ENCODE measurements at regions not wholly inside any gene's neighbourhood (a gene's known extent, or its start where the extent isn't known, plus 50 kb on each side); places are given as distances from the start of the nearest gene placed in this dataset.

GRCh38 chr5:14960120-14960462 lies 88.5 kb upstream of the ANKH start:
- no peaks in the 10 kb centered on the region for H3K36me3 ChIP-seq (ENCODE audit: control insufficient read depth in 1 of 2, insufficient read depth in 2 of 2, low read length in 1 of 2)
- DNase-seq = peak in 1 of 2 donors; percentile 72
- no peak overlapping the region for H3K27ac ChIP-seq (ENCODE audit: low read depth in 1 of 2, low read length in 2 of 2)
- 97% methylated on average over 15 to 17 of the region's 17 CpGs for WGBS, 2 donors
- H3K4me1 ChIP-seq (ENCODE audit: control insufficient read depth in 1 of 2, insufficient read depth in 2 of 2, low read length in 2 of 2) = no peaks in the 10 kb centered on the region
- ATAC-seq (ENCODE audit: low FRiP score) = no peak
- no peaks in the 10 kb centered on the region for H3K27me3 ChIP-seq (ENCODE audit: control insufficient read depth in 1 of 2, insufficient read depth in 2 of 2, low read length in 1 of 2)
- H3K4me3 ChIP-seq (ENCODE audit: low read length in 2 of 2) = no peak overlapping the region
- no peaks in the 10 kb centered on the region for H3K9me3 ChIP-seq (ENCODE audit: control insufficient read depth, low read length)
- intact Hi-C loops (cut with DNase I) = no loop called here

- Histone ChIP-seq H3K27me3 (ENCODE audit: control insufficient read depth in 1 of 2, insufficient read depth in 2 of 2, low read length in 1 of 2) (no peaks in the 10 kb centered on the region), H3K4me1 (ENCODE audit: control insufficient read depth in 1 of 2, insufficient read depth in 2 of 2, low read length in 2 of 2) (no peaks in the 10 kb centered on the region), H3K36me3 (ENCODE audit: control insufficient read depth in 1 of 2, insufficient read depth in 2 of 2, low read length in 1 of 2) (no peaks in the 10 kb centered on the region), H3K27ac (ENCODE audit: low read depth in 1 of 2, low read length in 2 of 2) (no peak overlapping the region), H3K4me3 (ENCODE audit: low read length in 2 of 2) (no peak overlapping the region), H3K9me3 (ENCODE audit: control insufficient read depth, low read length) (peaks cover 1% of the 10 kb centered on the region)
- ATAC-seq (ENCODE audit: low FRiP score) (no peak), DNase-seq (no peak)
- intact Hi-C loops (cut with DNase I) = no loop called here
- 85% methylated on average over 12 of the region's 12 CpGs for WGBS, 2 donors
Measured at GRCh38 chr5:14959399-14960119, 88.0 kb upstream of the ANKH start.

GRCh38 chr5:14958188-14958587 lies 86.6 kb upstream of the ANKH start:
- 83 to 86% methylated on average over 2 of the region's 2 CpGs for WGBS, 2 donors
- DNase-seq (no peak), ATAC-seq (ENCODE audit: low FRiP score) (no peak)
- no peaks in the 10 kb centered on the region for H3K36me3 ChIP-seq (ENCODE audit: control insufficient read depth in 1 of 2, insufficient read depth in 2 of 2, low read length in 1 of 2)
- H3K27ac ChIP-seq (ENCODE audit: low read depth in 1 of 2, low read length in 2 of 2) = no peak overlapping the region
- intact Hi-C loops (cut with DNase I) = no loop called here
- no peaks in the 10 kb centered on the region for H3K4me1 ChIP-seq (ENCODE audit: control insufficient read depth in 1 of 2, insufficient read depth in 2 of 2, low read length in 2 of 2)
- no peak overlapping the region for H3K4me3 ChIP-seq (ENCODE audit: low read length in 2 of 2)
- H3K9me3 ChIP-seq (ENCODE audit: control insufficient read depth, low read length) = peaks cover 2% of the 10 kb centered on the region
- no peaks in the 10 kb centered on the region for H3K27me3 ChIP-seq (ENCODE audit: control insufficient read depth in 1 of 2, insufficient read depth in 2 of 2, low read length in 1 of 2)

- intact Hi-C loops (cut with DNase I) = no loop called here
- no peak for DNase-seq
Measured at GRCh38 chr5:14956423-14957046, 85.0 kb upstream of the ANKH start.

GRCh38 chr5:14954616-14955343 lies 83.2 kb upstream of the ANKH start:
- DNase-seq (no peak), ATAC-seq (ENCODE audit: low FRiP score) (no peak)
- WGBS, 2 donors = 84 to 88% methylated on average over 9 of the region's 9 CpGs
- H3K36me3 ChIP-seq (ENCODE audit: control insufficient read depth in 1 of 2, insufficient read depth in 2 of 2, low read length in 1 of 2) = no peaks in the 10 kb centered on the region
- no peaks in the 10 kb centered on the region for H3K27me3 ChIP-seq (ENCODE audit: control insufficient read depth in 1 of 2, insufficient read depth in 2 of 2, low read length in 1 of 2)
- H3K4me1 ChIP-seq (ENCODE audit: control insufficient read depth in 1 of 2, insufficient read depth in 2 of 2, low read length in 2 of 2) = peaks cover 0 to 2% of the 10 kb centered on the region in 2 donors
- H3K4me3 ChIP-seq (ENCODE audit: low read length in 2 of 2) = no peak overlapping the region
- no peak overlapping the region for H3K27ac ChIP-seq (ENCODE audit: low read depth in 1 of 2, low read length in 2 of 2)
- intact Hi-C loops (cut with DNase I) = no loop called here
- peaks cover 2% of the 10 kb centered on the region for H3K9me3 ChIP-seq (ENCODE audit: control insufficient read depth, low read length)

More at GRCh38 chr5:14956423-14957046, 85.0 kb upstream of the ANKH start:
- Histone ChIP-seq H3K4me1 (ENCODE audit: control insufficient read depth in 1 of 2, insufficient read depth in 2 of 2, low read length in 2 of 2) (no peaks in the 10 kb centered on the region), H3K4me3 (ENCODE audit: low read length in 2 of 2) (no peak overlapping the region), H3K36me3 (ENCODE audit: control insufficient read depth in 1 of 2, insufficient read depth in 2 of 2, low read length in 1 of 2) (no peaks in the 10 kb centered on the region), H3K27ac (ENCODE audit: low read depth in 1 of 2, low read length in 2 of 2) (no peak overlapping the region), H3K9me3 (ENCODE audit: control insufficient read depth, low read length) (peaks cover 2% of the 10 kb centered on the region), H3K27me3 (ENCODE audit: control insufficient read depth in 1 of 2, insufficient read depth in 2 of 2, low read length in 1 of 2) (no peaks in the 10 kb centered on the region)
- WGBS, 2 donors = 84 to 89% methylated on average over 6 of the region's 6 CpGs
- no peak for ATAC-seq (ENCODE audit: low FRiP score)

GRCh38 chr5:14954216-14954615 lies 82.6 kb upstream of the ANKH start:
- no peak overlapping the region for H3K4me3 ChIP-seq (ENCODE audit: low read length in 2 of 2)
- peaks cover 2% of the 10 kb centered on the region for H3K9me3 ChIP-seq (ENCODE audit: control insufficient read depth, low read length)
- DNase-seq = no peak
- no peak overlapping the region for H3K27ac ChIP-seq (ENCODE audit: low read depth in 1 of 2, low read length in 2 of 2)
- 76 to 87% methylated on average over 1 of the region's 1 CpG for WGBS, 2 donors
- no peak for ATAC-seq (ENCODE audit: low FRiP score)
- H3K36me3 ChIP-seq (ENCODE audit: control insufficient read depth in 1 of 2, insufficient read depth in 2 of 2, low read length in 1 of 2) = no peaks in the 10 kb centered on the region
- peaks cover 0 to 2% of the 10 kb centered on the region in 2 donors for H3K4me1 ChIP-seq (ENCODE audit: control insufficient read depth in 1 of 2, insufficient read depth in 2 of 2, low read length in 2 of 2)
- intact Hi-C loops (cut with DNase I) = no loop called here
- no peaks in the 10 kb centered on the region for H3K27me3 ChIP-seq (ENCODE audit: control insufficient read depth in 1 of 2, insufficient read depth in 2 of 2, low read length in 1 of 2)

GRCh38 chr5:14953075-14953607 lies 81.6 kb upstream of the ANKH start:
- DNase-seq (no peak), ATAC-seq (ENCODE audit: low FRiP score) (no peak)
- no peaks in the 10 kb centered on the region for H3K36me3 ChIP-seq (ENCODE audit: control insufficient read depth in 1 of 2, insufficient read depth in 2 of 2, low read length in 1 of 2)
- no peak overlapping the region for H3K27ac ChIP-seq (ENCODE audit: low read depth in 1 of 2, low read length in 2 of 2)
- H3K4me3 ChIP-seq (ENCODE audit: low read length in 2 of 2) = no peak overlapping the region
- WGBS, 2 donors = 75 to 76% methylated on average over 8 of the region's 8 CpGs
- intact Hi-C loops (cut with DNase I) = no loop called here
- no peaks in the 10 kb centered on the region for H3K27me3 ChIP-seq (ENCODE audit: control insufficient read depth in 1 of 2, insufficient read depth in 2 of 2, low read length in 1 of 2)
- peaks cover 0 to 2% of the 10 kb centered on the region in 2 donors for H3K4me1 ChIP-seq (ENCODE audit: control insufficient read depth in 1 of 2, insufficient read depth in 2 of 2, low read length in 2 of 2)
- H3K9me3 ChIP-seq (ENCODE audit: control insufficient read depth, low read length) = peaks cover 2% of the 10 kb centered on the region

- Histone ChIP-seq H3K27me3 (ENCODE audit: control insufficient read depth in 1 of 2, insufficient read depth in 2 of 2, low read length in 1 of 2) (no peaks in the 10 kb centered on the region), H3K4me1 (ENCODE audit: control insufficient read depth in 1 of 2, insufficient read depth in 2 of 2, low read length in 2 of 2) (peaks cover 2 to 5% of the 10 kb centered on the region in 2 donors), H3K36me3 (ENCODE audit: control insufficient read depth in 1 of 2, insufficient read depth in 2 of 2, low read length in 1 of 2) (no peaks in the 10 kb centered on the region), H3K9me3 (ENCODE audit: control insufficient read depth, low read length) (no peaks in the 10 kb centered on the region), H3K4me3 (ENCODE audit: low read length in 2 of 2) (no peak overlapping the region), H3K27ac (ENCODE audit: low read depth in 1 of 2, low read length in 2 of 2) (no peak overlapping the region)
- 95 to 96% methylated on average over 4 of the region's 4 CpGs for WGBS, 2 donors
- no peak for ATAC-seq (ENCODE audit: low FRiP score)
- intact Hi-C loops (cut with DNase I) = no loop called here
- no peak for DNase-seq
Measured at GRCh38 chr5:14948383-14948782, 76.8 kb upstream of the ANKH start.
